ENCODE measurements at regions not wholly inside any gene's neighbourhood (a gene's known extent, or its start where the extent isn't known, plus 50 kb on each side); places are given as distances from the start of the nearest gene placed in this dataset.

DNA sequence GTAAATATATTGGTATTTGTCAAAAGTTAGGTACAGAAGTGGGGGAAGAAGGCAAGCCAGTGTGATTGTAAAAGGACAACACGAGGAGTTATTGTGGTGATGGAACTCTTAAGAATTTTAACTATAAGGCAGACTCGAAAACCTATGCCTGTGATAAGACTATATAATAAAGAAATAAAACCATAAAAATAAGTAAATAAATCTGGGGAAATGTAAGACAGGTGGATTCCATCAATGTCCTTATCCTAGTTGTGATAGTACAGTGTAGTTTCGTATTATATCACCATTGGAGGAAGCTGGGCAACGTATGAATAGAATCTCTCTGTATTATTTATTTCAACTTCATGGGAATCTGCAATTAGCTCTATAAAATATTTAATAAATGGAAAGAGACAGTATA lies 395.7 kb downstream of the CDC14C start:
- TF ChIP-seq POLR2AphosphoS5 (IDR thresholded peaks at IDR 0.05; ENCODE audit: low read depth) (no peak), ZNF331 (CRISPR knock-in tag; IDR thresholded peaks at IDR 0.05; ENCODE audit: low read depth) (no peak), EZH2 (IDR thresholded peaks at IDR 0.05; ENCODE audit: low read depth, unreplicated experiment) (no peak), ZNF114 (CRISPR knock-in tag; IDR thresholded peaks at IDR 0.05) (no peak)
- TF ChIP-seq, protein P1, sequence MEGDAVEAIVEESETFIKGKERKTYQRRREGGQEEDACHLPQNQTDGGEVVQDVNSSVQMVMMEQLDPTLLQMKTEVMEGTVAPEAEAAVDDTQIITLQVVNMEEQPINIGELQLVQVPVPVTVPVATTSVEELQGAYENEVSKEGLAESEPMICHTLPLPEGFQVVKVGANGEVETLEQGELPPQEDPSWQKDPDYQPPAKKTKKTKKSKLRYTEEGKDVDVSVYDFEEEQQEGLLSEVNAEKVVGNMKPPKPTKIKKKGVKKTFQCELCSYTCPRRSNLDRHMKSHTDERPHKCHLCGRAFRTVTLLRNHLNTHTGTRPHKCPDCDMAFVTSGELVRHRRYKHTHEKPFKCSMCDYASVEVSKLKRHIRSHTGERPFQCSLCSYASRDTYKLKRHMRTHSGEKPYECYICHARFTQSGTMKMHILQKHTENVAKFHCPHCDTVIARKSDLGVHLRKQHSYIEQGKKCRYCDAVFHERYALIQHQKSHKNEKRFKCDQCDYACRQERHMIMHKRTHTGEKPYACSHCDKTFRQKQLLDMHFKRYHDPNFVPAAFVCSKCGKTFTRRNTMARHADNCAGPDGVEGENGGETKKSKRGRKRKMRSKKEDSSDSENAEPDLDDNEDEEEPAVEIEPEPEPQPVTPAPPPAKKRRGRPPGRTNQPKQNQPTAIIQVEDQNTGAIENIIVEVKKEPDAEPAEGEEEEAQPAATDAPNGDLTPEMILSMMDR (conservative IDR thresholded peaks at IDR 0.05; ENCODE audit: low read depth in 2 of 2) = no peak

Measured in GM23338 (cell line).